ENCODE measurements at regions not wholly inside any gene's neighbourhood (a gene's known extent, or its start where the extent isn't known, plus 50 kb on each side); places are given as distances from the start of the nearest gene placed in this dataset.
A peak's percentile ranks its signal among the peaks of the same experiment; 100 is the strongest.

DNA sequence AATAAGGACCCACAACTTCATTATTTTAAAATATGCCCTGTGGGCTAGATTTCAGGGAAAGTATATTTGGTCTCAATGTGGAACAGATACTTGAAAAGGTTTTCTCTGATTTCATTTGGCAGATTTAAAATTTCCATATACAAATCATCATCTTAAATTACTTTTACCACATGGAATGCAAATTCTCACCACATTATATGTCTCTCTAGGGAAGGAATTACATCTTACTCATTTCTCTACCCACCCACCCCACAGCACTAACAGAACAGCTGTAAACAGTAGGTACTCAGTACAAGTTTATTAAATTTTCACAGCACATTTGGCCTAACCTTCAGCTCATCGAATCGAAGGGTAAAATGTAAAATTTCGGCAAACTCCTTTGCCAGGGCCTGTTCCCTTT lies 104.0 kb downstream of the CYRIA start:
- no peak for DNase-seq

DNA sequence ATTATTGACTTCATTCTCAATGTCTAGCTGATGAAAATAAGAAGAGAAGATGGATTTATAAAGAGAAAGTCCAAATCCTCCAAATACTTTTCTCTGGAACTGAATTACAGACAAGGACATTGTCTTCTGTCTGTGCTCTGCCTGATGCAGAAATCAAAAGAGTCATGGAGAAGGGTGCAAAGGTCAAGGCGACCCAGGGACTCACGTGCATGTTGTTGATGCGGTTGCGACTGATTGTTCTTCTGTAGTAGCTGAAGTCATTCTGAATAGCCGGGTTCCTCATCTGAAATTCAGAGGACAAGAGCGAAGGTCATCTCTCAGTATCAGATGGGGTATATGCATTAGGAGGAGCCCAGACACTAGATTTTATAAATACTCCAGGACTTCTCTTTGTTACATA lies 104.4 kb downstream of the CYRIA start:
- DNase-seq = no peak

DNA sequence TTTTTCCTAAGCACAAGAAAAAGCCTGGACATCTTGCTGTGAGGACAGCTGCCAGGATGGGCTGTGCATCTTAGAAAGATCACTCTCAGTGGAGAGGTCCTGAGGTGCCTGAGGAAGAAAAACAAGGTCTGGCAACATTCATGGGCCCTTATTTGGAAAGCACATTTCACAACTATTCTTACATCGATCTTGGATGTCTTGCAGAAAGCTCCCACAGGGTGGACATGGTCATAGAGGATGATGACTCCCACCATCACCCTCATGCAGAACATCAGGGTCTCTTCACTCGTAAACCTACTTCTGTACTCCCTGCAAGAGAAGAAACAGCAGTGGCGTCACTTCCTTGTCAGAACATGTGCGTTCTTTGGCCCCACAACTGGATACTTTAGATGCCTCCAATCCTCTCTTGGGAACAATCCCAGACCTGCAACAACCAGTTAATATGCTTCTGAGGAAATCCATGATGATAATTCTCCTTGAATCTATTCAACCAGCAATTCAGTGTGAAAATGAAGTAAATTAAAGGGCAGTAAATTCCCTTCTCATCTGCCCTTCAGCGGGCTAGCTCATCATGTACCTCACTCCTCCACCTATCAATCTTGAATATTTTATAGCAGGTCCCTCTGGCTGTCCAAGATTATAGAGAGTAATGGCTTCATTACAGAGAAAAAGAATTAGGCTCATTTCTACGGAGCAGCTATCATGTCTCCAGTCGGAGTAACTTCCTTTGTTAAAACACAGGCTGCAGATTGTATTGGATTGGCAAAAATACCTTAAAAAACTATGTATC lies 106.2 kb downstream of the CYRIA start:
- no peak for DNase-seq

DNA sequence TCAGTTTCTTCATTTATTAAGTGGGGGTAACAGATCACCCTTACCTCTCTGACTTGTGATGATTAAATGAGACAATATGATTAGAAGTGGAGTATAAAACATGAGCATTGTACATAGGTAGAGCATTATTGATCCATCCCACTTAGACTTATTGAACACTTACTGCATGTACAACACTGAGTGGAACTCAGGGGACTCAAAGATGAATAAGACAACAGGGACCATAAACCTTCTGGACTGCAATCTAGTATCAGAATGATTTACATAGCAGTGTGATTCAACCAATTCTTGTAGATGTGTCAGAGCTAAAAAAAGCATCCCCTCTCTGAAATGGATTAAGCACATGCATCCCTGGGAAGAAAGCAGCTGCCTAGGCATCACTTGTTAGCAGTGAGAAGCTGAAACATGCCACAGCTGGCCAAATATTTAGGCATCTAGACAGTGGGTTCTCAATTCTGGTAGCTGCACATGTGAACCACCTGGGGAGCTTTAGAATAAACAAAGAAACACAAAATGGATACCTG lies 111.5 kb downstream of the CYRIA start:
- DNase-seq = peak in 1 of 3 donors; percentile 4

DNA sequence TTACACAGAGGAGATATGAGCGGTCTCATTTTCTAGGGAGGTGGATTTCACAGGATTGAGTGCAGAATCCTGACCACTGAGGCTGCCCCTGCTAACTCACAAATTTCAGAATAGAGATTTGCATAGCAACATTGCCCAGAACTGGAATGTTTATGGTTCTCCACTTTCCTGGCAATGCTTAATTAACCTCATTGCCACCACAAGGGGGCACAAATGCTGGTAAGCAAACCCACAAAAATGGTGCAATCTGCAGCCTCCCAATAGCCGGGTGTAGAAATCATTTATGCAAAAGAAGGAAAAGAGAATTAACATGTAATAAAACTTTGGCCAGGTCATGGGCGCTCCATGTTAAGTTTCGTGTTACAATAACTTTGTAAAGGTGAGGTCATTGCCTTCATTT lies 112.4 kb downstream of the CYRIA start:
- peak; percentile 78 to 84 (median 81) for DNase-seq

DNA sequence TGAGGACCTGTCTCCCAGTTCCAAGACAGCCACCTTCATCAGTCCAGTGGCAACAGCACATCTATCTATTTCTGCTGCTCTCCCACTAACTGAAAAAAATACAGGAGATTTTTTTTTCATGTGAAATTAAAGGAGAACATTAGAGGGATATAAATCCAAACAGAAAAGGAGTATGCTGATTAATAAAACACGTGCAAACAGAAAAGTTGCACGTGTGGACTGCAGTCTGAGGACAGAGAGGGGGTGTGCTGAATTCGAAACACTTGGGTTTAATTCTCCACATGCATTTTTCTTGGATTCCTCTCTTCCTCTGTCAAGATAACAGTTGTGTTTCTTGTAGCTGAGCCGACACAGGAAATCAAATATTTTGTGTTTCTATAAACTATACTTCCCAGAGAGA lies 113.4 kb downstream of the CYRIA start:
- no peak for DNase-seq

DNA sequence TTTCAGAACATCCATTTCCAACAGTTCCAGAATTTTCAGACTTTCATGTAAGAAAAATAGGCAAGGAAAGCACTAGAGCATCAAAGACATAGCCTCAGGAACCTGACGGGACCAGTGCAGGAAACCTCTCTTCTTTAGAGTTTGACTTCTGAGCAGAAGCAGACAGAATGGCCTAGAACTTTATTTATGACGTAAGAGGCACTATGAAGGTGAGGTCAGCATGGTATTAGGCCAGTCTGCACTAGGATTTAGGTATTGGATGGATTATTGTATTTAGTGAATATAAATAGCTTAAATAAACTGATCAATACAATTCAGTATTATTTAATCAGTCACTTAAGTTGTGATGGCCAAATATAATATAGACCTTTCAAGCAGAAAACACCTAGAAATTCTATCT lies 117.6 kb downstream of the CYRIA start:
- no peak for DNase-seq

DNA sequence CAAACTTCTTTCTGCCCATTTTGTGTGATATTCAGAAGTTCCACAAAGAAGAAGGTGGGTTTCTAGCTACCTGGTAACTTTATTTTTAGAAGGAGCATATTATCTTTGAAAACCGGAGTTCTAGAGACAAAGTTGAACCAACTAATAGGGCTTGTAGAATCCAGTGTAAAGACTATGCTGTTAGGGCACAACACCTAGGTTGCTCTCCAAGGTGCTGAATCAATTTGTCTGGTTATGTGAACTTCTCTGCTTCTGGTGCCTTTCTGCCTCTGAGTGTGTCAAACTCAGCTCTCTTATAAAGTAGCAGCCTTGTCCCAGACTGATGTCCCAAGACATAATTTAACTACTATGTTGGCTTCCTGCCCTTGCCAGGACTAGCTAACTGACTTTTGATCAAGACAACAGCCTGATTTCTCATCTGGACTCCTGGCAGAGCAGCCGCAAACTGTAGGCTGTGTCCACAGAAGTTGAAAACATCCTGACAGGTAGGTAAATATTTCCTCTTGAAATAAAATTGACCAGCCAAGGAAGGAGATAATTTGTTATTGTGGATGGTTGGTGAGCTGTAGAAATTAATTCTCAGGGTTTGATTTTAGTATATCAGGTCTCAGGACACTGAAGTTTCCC lies 119.4 kb downstream of the CYRIA start:
- DNase-seq = peak; percentile 30 to 53 (median 51)

DNA sequence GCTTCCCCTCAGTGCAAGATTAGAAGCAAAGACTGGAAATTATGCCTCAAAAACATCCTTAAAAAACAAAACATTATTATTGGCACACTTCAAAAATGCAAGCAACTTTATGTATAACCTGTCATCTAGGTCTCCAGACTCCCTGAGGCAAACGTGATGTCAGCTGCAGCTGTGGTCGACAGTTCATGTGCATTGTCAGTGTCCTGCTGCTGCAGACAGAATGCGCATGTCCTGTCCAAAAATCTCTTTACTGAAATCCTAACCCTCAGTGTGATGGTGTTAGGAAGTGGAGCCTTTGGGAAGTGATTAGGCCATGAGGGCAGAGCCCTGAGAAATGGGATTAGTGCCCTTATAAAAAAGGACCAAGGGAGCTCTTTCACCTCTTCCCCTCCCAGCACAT lies 126.9 kb downstream of the CYRIA start:
- no peak for DNase-seq

DNA sequence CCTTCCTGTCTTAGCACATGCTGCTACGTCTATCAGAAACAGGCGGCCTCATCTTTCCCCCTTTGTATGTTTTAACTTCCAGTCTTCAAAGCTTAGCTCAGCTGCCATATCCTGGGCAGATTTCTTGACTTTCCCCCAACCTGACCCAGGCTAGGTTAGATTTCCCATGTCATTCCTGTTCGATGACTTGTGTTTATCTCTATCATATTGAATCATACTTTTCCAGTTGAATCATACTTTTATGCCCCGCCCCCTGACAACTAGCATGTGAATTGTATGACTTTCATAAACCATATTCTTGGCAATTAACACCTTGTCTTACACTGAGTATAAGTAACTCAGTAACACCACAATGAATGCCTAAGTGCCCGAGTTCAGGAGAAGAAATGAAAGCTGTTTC lies 128.3 kb downstream of the CYRIA start:
- no peak for DNase-seq

DNA sequence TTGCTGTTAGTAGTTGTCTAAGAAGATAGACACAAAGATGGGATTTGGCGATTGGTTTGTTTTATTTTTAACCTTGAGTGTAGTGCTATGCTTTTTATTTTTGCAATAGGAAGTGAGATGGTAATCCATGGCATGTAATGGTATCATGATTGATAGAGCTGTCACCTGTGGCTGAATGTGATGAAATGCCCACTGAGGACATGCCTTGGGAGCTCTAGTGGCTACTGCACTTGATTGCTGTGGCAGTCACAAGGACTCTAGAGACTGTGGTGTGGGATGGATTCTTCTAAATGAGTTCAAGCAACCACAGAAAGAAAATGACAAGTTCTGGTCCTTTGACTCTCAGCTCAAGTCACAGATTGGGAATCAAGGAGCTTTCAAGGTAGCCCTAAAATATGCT lies 139.4 kb downstream of the CYRIA start:
- no peak for DNase-seq

DNA sequence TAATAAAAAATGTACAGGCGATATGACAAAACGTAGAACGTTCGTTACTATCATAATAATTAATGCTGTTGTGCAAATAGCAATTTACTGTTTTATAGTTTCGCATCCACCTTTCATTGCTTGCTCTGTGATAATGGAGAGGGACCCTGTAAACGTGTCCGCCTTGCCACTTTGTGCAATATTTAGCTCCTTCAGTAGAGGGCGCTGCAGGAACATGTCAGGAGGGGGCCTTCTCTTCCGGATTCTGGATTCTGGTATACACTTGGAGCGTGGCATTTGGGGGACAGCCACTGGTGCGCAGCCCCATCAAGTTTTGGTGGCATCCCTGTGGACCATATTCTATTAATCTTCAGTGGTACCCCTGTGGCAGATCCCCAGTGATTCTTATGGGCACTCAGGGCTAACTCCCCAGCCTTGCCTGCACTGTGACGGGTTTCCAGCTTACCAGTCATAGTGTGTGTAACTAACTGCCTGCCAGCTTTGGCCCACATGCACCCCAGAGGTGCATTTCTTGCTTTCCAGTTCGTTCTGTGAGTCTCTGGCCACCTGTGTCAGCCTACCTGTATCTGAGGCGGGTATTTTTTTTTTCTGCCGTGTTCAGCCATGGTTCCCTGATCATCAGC lies 140.3 kb downstream of the CYRIA start:
- peak; percentile 67 to 74 (median 67) for DNase-seq

DNA sequence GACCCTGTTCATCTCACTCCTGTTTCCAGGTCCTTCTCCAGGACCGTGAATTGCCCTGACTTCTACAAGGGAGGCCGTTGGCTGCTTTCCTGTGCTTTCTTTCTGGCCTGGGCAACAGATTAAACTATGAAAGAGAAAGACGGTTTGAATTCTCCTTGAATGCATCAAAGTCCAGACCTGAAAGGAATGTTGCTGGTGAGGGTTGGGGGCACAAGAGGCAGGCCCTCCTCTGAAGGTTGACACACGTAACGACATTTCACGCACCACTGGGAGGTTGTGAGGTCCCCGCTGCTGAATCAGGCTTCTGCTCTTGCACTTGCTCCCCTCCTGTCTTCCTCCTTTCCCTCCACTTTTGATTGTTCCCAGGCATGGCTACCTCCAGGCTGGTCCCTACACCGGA lies 141.9 kb downstream of the CYRIA start:
- no peak for DNase-seq

DNA sequence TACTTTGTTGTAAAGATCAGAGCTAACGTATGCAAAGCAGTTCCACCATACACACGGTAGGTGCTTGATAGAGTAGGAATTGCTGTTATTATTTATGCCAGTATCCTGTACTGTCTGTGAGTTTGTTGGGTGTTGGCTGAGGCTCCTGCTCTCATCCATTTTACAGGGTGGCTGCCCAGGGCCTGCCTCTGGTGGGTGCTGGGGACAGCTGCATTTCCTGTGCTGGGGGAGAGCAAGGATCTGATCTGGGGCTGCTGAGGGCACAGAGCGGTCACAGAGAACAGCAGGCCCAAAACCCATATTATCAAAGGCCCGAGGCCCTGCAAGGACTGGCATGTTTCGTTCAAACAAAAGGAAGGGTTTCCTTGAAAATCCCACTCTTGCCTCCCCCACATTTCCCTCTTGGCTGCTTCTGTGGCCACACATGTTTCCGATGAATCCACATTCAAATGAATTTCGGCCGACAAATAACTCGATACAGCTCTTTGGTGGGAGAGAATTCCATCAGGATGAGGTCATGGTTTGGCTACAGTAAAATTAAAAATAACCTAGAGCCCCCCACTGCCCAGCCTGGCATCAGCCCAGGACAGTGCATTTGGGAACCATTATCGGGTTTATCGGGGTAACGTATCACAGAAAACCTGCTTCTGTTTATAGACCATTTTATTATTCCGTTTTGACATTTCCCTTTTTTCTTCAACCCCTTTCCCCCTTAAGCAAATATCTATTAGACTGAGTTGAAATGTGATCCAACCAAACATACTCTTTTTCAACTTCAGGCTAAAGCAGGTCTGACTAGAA lies 143.4 kb downstream of the CYRIA start:
- no peak for DNase-seq

DNA sequence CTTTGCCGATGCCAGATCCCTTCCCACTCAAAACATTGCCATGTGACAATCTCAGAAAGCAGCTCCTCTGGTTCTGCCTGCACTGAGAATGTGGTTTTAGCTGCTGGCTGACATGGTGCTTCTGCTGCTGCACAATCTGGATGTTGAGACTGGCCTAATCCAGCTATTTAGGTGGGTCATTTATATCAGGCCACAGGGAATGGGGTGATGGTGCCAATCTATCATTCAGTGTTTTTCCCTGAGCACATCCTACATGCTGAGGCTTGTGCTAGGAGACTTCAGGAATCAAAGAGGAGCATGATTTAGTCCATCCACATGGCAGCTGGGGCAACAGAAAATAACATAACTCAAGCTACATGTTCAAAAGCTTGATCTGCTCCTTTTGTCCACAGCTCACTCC lies 144.7 kb downstream of the CYRIA start:
- DNase-seq = no peak

DNA sequence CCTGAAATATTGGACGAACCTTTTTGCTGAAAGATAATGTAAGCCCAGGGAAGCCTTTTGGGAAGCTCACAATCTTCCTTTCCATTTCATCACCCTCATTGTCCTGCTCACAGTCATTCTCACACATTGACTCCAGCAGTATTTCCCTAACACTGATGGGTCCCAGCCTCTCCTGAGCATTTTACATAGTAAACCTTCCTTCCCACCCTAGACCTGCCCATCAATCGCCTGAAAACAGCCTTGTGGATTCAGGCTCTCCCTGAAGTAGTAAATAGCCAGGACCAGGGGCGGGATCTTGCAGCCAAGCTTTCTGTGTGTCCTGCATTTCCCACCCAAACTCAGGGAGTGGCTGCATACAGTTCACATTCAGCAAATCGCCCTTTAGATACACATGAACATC lies 149.9 kb downstream of the CYRIA start:
- DNase-seq = no peak

DNA sequence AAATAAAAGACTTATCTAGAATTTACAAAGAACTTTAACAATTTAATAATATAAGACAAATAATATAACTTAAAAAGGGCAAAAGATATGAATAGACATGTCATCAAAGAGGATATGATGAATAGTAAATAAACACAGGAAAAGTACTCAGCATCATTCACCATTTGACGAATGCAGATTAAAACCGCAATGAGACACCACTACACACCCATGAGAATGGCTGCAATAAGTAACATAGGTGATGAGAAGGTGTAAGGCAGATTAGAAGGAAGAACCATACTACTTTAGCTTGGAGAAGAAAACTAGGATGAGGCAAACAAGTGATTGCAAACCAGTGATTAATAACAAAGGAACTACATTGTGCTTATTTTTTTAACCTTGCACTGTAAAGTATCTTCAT lies 152.0 kb downstream of the CYRIA start:
- no peak for DNase-seq

DNA sequence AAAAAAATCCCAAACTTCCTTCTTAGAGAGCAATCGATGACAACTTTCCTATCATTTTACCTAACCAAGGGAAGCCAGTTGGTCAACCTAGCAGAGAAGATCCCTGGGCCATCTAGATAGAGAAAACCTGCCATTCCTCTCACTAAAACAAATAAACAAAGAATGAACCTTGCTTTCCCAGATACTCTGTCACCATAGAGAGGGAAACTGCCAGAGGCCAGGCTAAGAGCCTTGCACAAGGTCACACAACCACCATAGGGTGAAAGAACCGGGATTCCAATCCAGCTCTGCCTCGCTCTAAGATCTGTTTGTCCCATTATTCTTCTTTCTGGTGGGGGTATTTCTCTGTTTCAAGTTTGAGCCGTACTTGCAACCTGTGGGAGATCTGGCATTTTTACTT lies 154.6 kb downstream of the CYRIA start:
- DNase-seq = no peak

DNA sequence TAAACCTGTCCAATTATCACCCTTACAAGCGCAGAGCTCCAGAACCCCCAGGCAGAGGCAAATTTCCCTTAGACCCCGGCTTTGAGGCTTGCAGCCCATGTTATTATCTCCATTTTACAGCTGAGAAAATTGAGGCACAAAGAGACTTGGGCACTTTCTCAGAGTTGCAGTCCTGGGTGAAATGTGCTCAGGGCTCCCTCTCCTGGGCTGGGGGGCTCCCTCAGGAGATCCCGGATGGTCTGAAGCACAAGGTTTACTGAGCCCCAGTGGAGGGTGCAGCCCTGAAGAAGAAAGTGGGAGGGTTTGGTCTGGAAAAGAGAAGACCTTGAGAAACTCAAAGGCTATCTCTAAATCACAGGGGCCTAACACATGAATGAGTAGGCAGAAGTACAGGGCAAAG lies 156.6 kb downstream of the CYRIA start:
- DNase-seq = no peak

DNA sequence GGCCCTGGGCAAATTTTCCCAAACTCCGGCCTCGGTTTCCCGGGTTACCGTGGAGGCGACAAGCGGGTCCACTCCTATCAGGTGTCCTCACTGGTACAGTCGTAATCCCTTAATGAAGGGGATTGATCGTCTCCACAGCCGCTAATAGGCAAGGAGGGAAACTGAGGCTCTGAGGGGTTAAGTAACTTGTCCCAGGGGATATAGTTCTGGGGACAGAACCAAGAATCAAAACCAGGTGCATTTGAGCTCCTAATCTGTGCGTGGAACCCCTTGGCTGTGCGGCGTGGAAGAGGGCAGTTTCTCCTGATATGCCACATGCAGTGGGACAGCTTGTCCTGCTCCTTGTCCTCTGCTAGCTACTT lies 157.2 kb downstream of the CYRIA start:
- no peak for DNase-seq

DNA sequence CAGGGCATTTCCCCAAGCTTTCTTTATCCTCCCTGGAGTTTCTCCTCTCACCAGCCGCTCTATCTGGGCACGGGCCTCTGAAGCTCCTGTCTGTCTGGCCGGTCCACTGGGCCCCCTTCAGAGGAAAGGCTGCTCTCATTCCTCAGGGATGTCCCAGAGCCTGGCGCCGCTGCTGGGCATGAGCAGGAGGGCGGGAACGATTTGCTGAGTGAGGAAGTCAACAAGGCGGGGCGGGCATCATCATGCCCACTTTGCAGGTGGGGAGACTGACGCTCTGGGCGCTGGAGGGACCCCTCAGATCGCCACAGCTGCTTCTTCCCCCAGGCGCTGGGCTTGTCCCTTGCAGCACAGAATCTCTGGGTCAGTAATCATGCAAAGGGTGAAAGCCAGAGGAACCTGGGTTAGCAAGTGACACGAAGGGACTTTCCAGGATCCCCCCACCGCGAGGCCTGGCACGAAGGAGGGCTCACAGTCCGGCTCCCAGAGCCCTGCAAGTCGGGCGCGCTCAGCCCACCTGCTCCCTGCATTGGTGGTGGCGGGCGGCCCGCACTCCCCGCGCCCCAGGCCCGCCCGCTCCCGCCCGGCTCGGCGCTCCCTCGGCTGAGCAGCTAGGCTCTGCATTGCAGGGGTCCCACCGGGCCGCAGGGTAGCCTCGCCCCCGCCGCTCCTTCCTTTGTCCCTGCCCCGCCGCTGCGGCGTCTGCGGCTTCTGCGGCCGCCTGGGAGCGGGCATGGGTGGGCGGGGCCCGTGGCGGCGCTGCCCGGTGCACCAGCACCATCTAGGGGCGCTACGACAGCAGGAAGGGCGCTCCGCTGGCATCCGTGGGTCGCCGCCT lies 157.8 kb downstream of the CYRIA start:
- peak; percentile 54 to 81 (median 58) for DNase-seq

DNA sequence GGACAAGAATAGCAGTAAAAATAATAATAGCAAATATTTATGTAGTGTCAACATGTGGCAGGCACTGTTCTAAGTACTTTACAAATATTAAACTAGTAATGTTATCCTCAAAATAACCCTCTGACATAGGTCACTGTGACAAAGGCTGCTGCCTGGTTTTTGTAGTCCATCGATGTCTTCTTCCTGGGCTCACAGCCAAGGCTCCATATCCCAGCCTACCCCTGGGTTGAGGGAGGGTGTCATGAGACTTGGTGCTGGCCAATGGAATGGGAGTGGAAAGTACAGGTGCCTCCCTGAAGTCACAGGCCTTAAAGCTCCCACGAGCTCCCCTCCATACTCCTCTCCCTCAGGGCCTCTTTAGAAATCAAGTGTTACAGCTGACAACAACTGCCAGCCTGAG lies 159.3 kb downstream of the CYRIA start:
- no peak for DNase-seq
